Neuronal stem cell (in vitro differentiated cells): ENCODE measurements at regions not wholly inside any gene's neighbourhood (a gene's known extent, or its start where the extent isn't known, plus 50 kb on each side); places are given as distances from the start of the nearest gene placed in this dataset.
A peak's percentile ranks its signal among the peaks of the same experiment; 100 is the strongest.

ENCODE experiments used
- DNase-seq: peaks from one replicate; pipeline ENCODE4 v3.0.0-alpha.2; 2013; ENCODE audit warnings: low spot score
- H2AFZ ChIP-seq: one replicate; pipeline ENCODE4 v1.6.1; 2013; ENCODE audit warnings: mild to moderate bottlenecking, low read length, inconsistent platforms
- H2AK5ac ChIP-seq: 2 replicates; pipeline ENCODE4 v1.6.1; 2013; ENCODE audit warnings: low read depth, mild to moderate bottlenecking, inconsistent platforms, low read length, moderate library complexity, mixed read lengths
- H2BK120ac ChIP-seq: 2 replicates; pipeline ENCODE4 v1.6.1; 2013; ENCODE audit warnings: low read depth, mild to moderate bottlenecking, inconsistent platforms, low read length, moderate library complexity, mixed read lengths
- H2BK12ac ChIP-seq: one replicate; pipeline ENCODE4 v1.6.1; 2013; ENCODE audit warnings: low read length, inconsistent platforms
- H2BK15ac ChIP-seq: 2 replicates; pipeline ENCODE4 v1.6.1; 2013; ENCODE audit warnings: mild to moderate bottlenecking, low read length, inconsistent platforms, mixed read lengths
- H2BK5ac ChIP-seq: one replicate; pipeline ENCODE4 v1.6.1; 2013; ENCODE audit warnings: inconsistent platforms, mild to moderate bottlenecking, low read length, moderate library complexity
- H3K14ac ChIP-seq: one replicate; pipeline ENCODE4 v1.6.1; 2013; ENCODE audit warnings: low read length, inconsistent platforms
- H3K18ac ChIP-seq: 2 replicates; pipeline ENCODE4 v1.6.1; 2013; ENCODE audit warnings: low read length, inconsistent platforms
- H3K23ac ChIP-seq: 2 replicates; pipeline ENCODE4 v1.6.1; 2013; ENCODE audit warnings: low read depth, mild to moderate bottlenecking, mixed read lengths, low read length, inconsistent platforms; ENCODE audit not compliant: poor library complexity
- H3K27ac ChIP-seq: replicated peaks from 3 replicates; pipeline ENCODE4 v1.5.1; 2013; ENCODE audit warnings: low read length, inconsistent platforms
- H3K27me3 ChIP-seq, 3 experiments: 2 replicates each; pipeline ENCODE4 v1.6.1; 2013; ENCODE audit warnings: low read length in 3 of 3, mild to moderate bottlenecking in 2 of 3, inconsistent platforms in 1 of 3, low read depth in 1 of 3, mixed read lengths in 1 of 3, moderate library complexity in 1 of 3; ENCODE audit not compliant: control insufficient read depth in 3 of 3, insufficient read depth in 3 of 3
- H3K36me3 ChIP-seq, 2 donors: replicated peaks in 1 of 2; 2 replicates each; pipeline ENCODE4 v1.6.1; 2013; ENCODE audit warnings: low read length in 2 of 2; ENCODE audit not compliant: control insufficient read depth in 2 of 2, insufficient read depth in 2 of 2
- H3K4ac ChIP-seq: 2 replicates; pipeline ENCODE4 v1.6.1; 2013; ENCODE audit warnings: inconsistent platforms, mild to moderate bottlenecking, low read length, moderate library complexity
- H3K4me1 ChIP-seq, 2 donors: 1 replicate in 1 of 2; 2 replicates in 1 of 2; pipeline ENCODE4 v1.6.1; 2013; ENCODE audit warnings: low read length in 2 of 2, low read depth in 1 of 2; ENCODE audit not compliant: control insufficient read depth in 2 of 2, insufficient read depth in 1 of 2
- H3K4me2 ChIP-seq: one replicate; pipeline ENCODE4 v1.6.1; 2013; ENCODE audit warnings: mild to moderate bottlenecking, low read length, inconsistent platforms; ENCODE audit not compliant: insufficient read depth, poor library complexity, severe bottlenecking
- H3K4me3 ChIP-seq, 2 donors: 2 replicates each; pipeline ENCODE4 v1.5.1; 2013; ENCODE audit warnings: low read length in 2 of 2, mild to moderate bottlenecking in 2 of 2, inconsistent platforms in 1 of 2, moderate library complexity in 1 of 2
- H3K79me1 ChIP-seq: one replicate; pipeline ENCODE4 v1.6.1; 2013; ENCODE audit warnings: low read depth, mild to moderate bottlenecking, inconsistent platforms, low read length, moderate library complexity
- H3K9ac ChIP-seq: one replicate; pipeline ENCODE4 v1.6.1; 2013; ENCODE audit warnings: mild to moderate bottlenecking, low read depth, low read length, inconsistent platforms; ENCODE audit not compliant: poor library complexity
- H3K9me3 ChIP-seq, 2 donors: replicated peaks in 1 of 2; 2 replicates each; pipeline versions ENCODE3 to v1.6.1; 2013; ENCODE audit warnings: low read length in 2 of 2, mild to moderate bottlenecking in 2 of 2, inconsistent platforms in 1 of 2, low read depth in 1 of 2, mixed read lengths in 1 of 2, moderate library complexity in 1 of 2; ENCODE audit not compliant: control insufficient read depth in 2 of 2, insufficient read depth in 1 of 2
- H4K8ac ChIP-seq: one replicate; pipeline ENCODE4 v1.6.1; 2013; ENCODE audit warnings: low read depth, mild to moderate bottlenecking, inconsistent platforms, low read length, moderate library complexity
- H4K91ac ChIP-seq: one replicate; pipeline ENCODE4 v1.6.1; 2013; ENCODE audit warnings: low read length, low read depth, mild to moderate bottlenecking, inconsistent platforms; ENCODE audit not compliant: poor library complexity
- WGBS, 2 donors: extraction: QIAGEN DNeasy Blood & Tissue Kit; methylation state at CpG; one replicate each; pipeline ENCODE4 v1.1.7; 2013; ENCODE audit warnings: missing lambda C conversion rate in 2 of 2, mixed read lengths in 1 of 2; ENCODE audit not compliant: insufficient read length in 2 of 2, insufficient replicate concordance in 1 of 2; ENCODE audit errors: extremely low coverage in 2 of 2; 5-methylcytosine and 5-hydroxymethylcytosine counted together

- Histone ChIP-seq H3K4me2 (no peak overlapping the region), H3K23ac (no peak overlapping the region), H2BK120ac (no peak overlapping the region), H3K4me1 (peaks cover 2 to 12% of the 10 kb centered on the region in 2 donors), H3K27ac (no peak overlapping the region), H2BK15ac (no peak overlapping the region), H4K8ac (no peak overlapping the region), H3K79me1 (no peaks in the 10 kb centered on the region), H3K36me3 (no peaks in the 10 kb centered on the region), H4K91ac (no peak overlapping the region), H3K9me3 (peaks cover 0 to 4% of the 10 kb centered on the region in 2 donors), H3K9ac (no peak overlapping the region), H3K4ac (no peak overlapping the region), H2BK12ac (no peak overlapping the region), H2AFZ (no peak overlapping the region), H2AK5ac (no peak overlapping the region), H2BK5ac (no peak overlapping the region), H3K4me3 (no peak overlapping the region), H3K27me3 (peaks cover 0 to 4% (median 0%) of the 10 kb centered on the region in 3 experiments), H3K18ac (no peak overlapping the region), H3K14ac (no peak overlapping the region)
- no peak for DNase-seq
These were observed 114.7 kb upstream of the NLRP1 start for GRCh38 chr17:5698959-5699358.

- Histone ChIP-seq H4K91ac (no peak overlapping the region), H3K18ac (peak overlapping the region; percentile 54), H3K4ac (no peak overlapping the region), H2BK120ac (no peak overlapping the region), H3K27me3 (peaks cover 0 to 4% (median 0%) of the 10 kb centered on the region in 3 experiments), H2AK5ac (no peak overlapping the region), H3K27ac (no peak overlapping the region), H3K23ac (no peak overlapping the region), H2BK5ac (no peak overlapping the region), H3K4me1 (peaks cover 2 to 10% of the 10 kb centered on the region in 2 donors), H3K9ac (no peak overlapping the region), H2AFZ (no peak overlapping the region), H3K79me1 (no peaks in the 10 kb centered on the region), H3K14ac (no peak overlapping the region), H2BK12ac (no peak overlapping the region), H3K4me3 (no peak overlapping the region), H3K4me2 (no peak overlapping the region), H2BK15ac (no peak overlapping the region), H4K8ac (no peak overlapping the region), H3K9me3 (peaks cover 0 to 4% of the 10 kb centered on the region in 2 donors), H3K36me3 (no peaks in the 10 kb centered on the region)
- WGBS, 2 donors, result no CpG with 5 or more reads among the region's 7 CpGs
- no peak for DNase-seq
These were observed 115.5 kb upstream of the NLRP1 start for GRCh38 chr17:5699814-5700213.

GRCh38 chr17:5700745-5701144, 116.4 kb upstream of the NLRP1 start:
- Histone ChIP-seq H2BK12ac (no peak overlapping the region), H3K4me1 (peaks cover 5 to 19% of the 10 kb centered on the region in 2 donors), H4K8ac (no peak overlapping the region), H2BK15ac (no peak overlapping the region), H3K23ac (no peak overlapping the region), H3K9ac (no peak overlapping the region), H2AFZ (no peak overlapping the region), H3K36me3 (no peaks in the 10 kb centered on the region), H3K4me2 (no peak overlapping the region), H3K4ac (no peak overlapping the region), H4K91ac (no peak overlapping the region), H3K9me3 (peaks cover 0 to 4% of the 10 kb centered on the region in 2 donors), H2BK5ac (no peak overlapping the region), H2AK5ac (no peak overlapping the region), H3K27ac (no peak overlapping the region), H3K4me3 (no peak overlapping the region), H3K27me3 (peaks cover 0 to 4% (median 0%) of the 10 kb centered on the region in 3 experiments), H3K18ac (no peak overlapping the region), H3K14ac (no peak overlapping the region), H3K79me1 (no peaks in the 10 kb centered on the region), H2BK120ac (no peak overlapping the region)
- no peak for DNase-seq
- WGBS, 2 donors, result no CpG with 5 or more reads among the region's 2 CpGs

GRCh38 chr17:5701381-5701780, 117.1 kb upstream of the NLRP1 start:
- Histone ChIP-seq H3K9me3 (peaks cover 0 to 4% of the 10 kb centered on the region in 2 donors), H3K4ac (no peak overlapping the region), H3K4me2 (no peak overlapping the region), H2BK5ac (no peak overlapping the region), H2AK5ac (no peak overlapping the region), H4K91ac (no peak overlapping the region), H3K23ac (no peak overlapping the region), H3K27ac (no peak overlapping the region), H3K4me3 (peak overlapping the region in 1 of 2 donors; percentile 7), H3K9ac (no peak overlapping the region), H3K18ac (no peak overlapping the region), H2BK120ac (no peak overlapping the region), H2BK12ac (no peak overlapping the region), H3K36me3 (no peaks in the 10 kb centered on the region), H3K79me1 (no peaks in the 10 kb centered on the region), H2AFZ (no peak overlapping the region), H3K4me1 (peaks cover 5 to 26% of the 10 kb centered on the region in 2 donors), H3K14ac (no peak overlapping the region), H2BK15ac (no peak overlapping the region), H3K27me3 (peaks cover 0 to 4% (median 0%) of the 10 kb centered on the region in 3 experiments), H4K8ac (no peak overlapping the region)
- no CpG with 5 or more reads among the region's 3 CpGs for WGBS, 2 donors
- no peak for DNase-seq
